Skeletal muscle satellite cell (primary cell): ENCODE measurements at regions not wholly inside any gene's neighbourhood (a gene's known extent, or its start where the extent isn't known, plus 50 kb on each side); places are given as distances from the start of the nearest gene placed in this dataset.

ENCODE experiments used
- H3K27me3 ChIP-seq: 2 replicates; pipeline ENCODE4 v1.7.0; 2013; ENCODE audit warnings: low read length; ENCODE audit not compliant: control insufficient read depth, insufficient read depth
- H3K36me3 ChIP-seq: 2 replicates; pipeline ENCODE4 v1.7.0; 2013; ENCODE audit warnings: mild to moderate bottlenecking, control low read depth, low read length; ENCODE audit not compliant: insufficient read depth
- H3K4me1 ChIP-seq: 2 replicates; pipeline ENCODE4 v1.7.0; 2013; ENCODE audit warnings: low read length; ENCODE audit not compliant: control insufficient read depth, insufficient read depth
- H3K4me2 ChIP-seq: 2 replicates; pipeline ENCODE4 v1.7.0; 2013; ENCODE audit warnings: mild to moderate bottlenecking, low read length
- H3K4me3 ChIP-seq: 2 replicates; pipeline ENCODE4 v1.7.0; 2013; ENCODE audit warnings: low read length
- H3K9ac ChIP-seq: 2 replicates; pipeline ENCODE4 v1.7.0; 2013; ENCODE audit warnings: mild to moderate bottlenecking, low read depth, low read length, moderate library complexity
- H3K9me3 ChIP-seq: replicated peaks from 2 replicates; pipeline ENCODE4 v1.7.0; 2013; ENCODE audit warnings: mild to moderate bottlenecking, control low read depth, low read length

GRCh38 chr6:126258150-126258549 lies 81.8 kb upstream of the CENPW start:
- H3K36me3 ChIP-seq, result no peaks in the 10 kb centered on the region
- no peak overlapping the region for H3K4me3 ChIP-seq
- H3K27me3 ChIP-seq, result no peaks in the 10 kb centered on the region
- no peaks in the 10 kb centered on the region for H3K4me1 ChIP-seq
- no peak overlapping the region for H3K9ac ChIP-seq
- H3K4me2 ChIP-seq, result no peak overlapping the region
- no peaks in the 10 kb centered on the region for H3K9me3 ChIP-seq

- no peaks in the 10 kb centered on the region for H3K4me1 ChIP-seq
- no peak overlapping the region for H3K9ac ChIP-seq
- no peaks in the 10 kb centered on the region for H3K36me3 ChIP-seq
- no peak overlapping the region for H3K4me2 ChIP-seq
- H3K9me3 ChIP-seq, result no peaks in the 10 kb centered on the region
- H3K27me3 ChIP-seq, result no peaks in the 10 kb centered on the region
- H3K4me3 ChIP-seq, result no peak overlapping the region
Observed at GRCh38 chr6:126261792-126262421, 78.0 kb upstream of the CENPW start.

- H3K9ac ChIP-seq, result no peak overlapping the region
- no peaks in the 10 kb centered on the region for H3K36me3 ChIP-seq
- no peaks in the 10 kb centered on the region for H3K9me3 ChIP-seq
- no peak overlapping the region for H3K4me3 ChIP-seq
- no peaks in the 10 kb centered on the region for H3K4me1 ChIP-seq
- no peak overlapping the region for H3K4me2 ChIP-seq
- no peaks in the 10 kb centered on the region for H3K27me3 ChIP-seq
Observed at GRCh38 chr6:126264265-126264664, 75.7 kb upstream of the CENPW start.

- H3K27me3 ChIP-seq, result no peaks in the 10 kb centered on the region
- no peaks in the 10 kb centered on the region for H3K4me1 ChIP-seq
- no peak overlapping the region for H3K9ac ChIP-seq
- no peaks in the 10 kb centered on the region for H3K36me3 ChIP-seq
- no peaks in the 10 kb centered on the region for H3K9me3 ChIP-seq
- no peak overlapping the region for H3K4me3 ChIP-seq
- no peak overlapping the region for H3K4me2 ChIP-seq
Observed at GRCh38 chr6:126266664-126267063, 73.3 kb upstream of the CENPW start.

GRCh38 chr6:126267626-126268025 lies 72.3 kb upstream of the CENPW start:
- no peaks in the 10 kb centered on the region for H3K27me3 ChIP-seq
- no peak overlapping the region for H3K4me3 ChIP-seq
- H3K9me3 ChIP-seq, result no peaks in the 10 kb centered on the region
- H3K4me1 ChIP-seq, result no peaks in the 10 kb centered on the region
- no peak overlapping the region for H3K4me2 ChIP-seq
- H3K36me3 ChIP-seq, result no peaks in the 10 kb centered on the region
- H3K9ac ChIP-seq, result no peak overlapping the region

GRCh38 chr6:126268092-126268491 lies 71.8 kb upstream of the CENPW start:
- Histone ChIP-seq H3K27me3 (no peaks in the 10 kb centered on the region), H3K9ac (no peak overlapping the region), H3K4me3 (no peak overlapping the region), H3K9me3 (no peaks in the 10 kb centered on the region), H3K4me2 (no peak overlapping the region), H3K36me3 (no peaks in the 10 kb centered on the region), H3K4me1 (no peaks in the 10 kb centered on the region)

- Histone ChIP-seq H3K27me3 (no peaks in the 10 kb centered on the region), H3K9me3 (no peaks in the 10 kb centered on the region), H3K4me2 (no peak overlapping the region), H3K4me1 (no peaks in the 10 kb centered on the region), H3K9ac (no peak overlapping the region), H3K36me3 (no peaks in the 10 kb centered on the region), H3K4me3 (no peak overlapping the region)
Observed at GRCh38 chr6:126280287-126280686, 59.6 kb upstream of the CENPW start.

GRCh38 chr6:126285871-126286365 lies 54.0 kb upstream of the CENPW start:
- no peak overlapping the region for H3K4me2 ChIP-seq
- no peaks in the 10 kb centered on the region for H3K36me3 ChIP-seq
- no peak overlapping the region for H3K4me3 ChIP-seq
- H3K4me1 ChIP-seq, result no peaks in the 10 kb centered on the region
- H3K9me3 ChIP-seq, result no peaks in the 10 kb centered on the region
- no peaks in the 10 kb centered on the region for H3K27me3 ChIP-seq
- H3K9ac ChIP-seq, result no peak overlapping the region
